Stimulated activated naive B cell treated with anti-CD40 and anti-IgM and Interleukin-4, amounts not matched to agents 10 μg/mL and 1 μg/mL and 100 μg/mL, for 72 hours (primary cell): ENCODE measurements at regions not wholly inside any gene's neighbourhood (a gene's known extent, or its start where the extent isn't known, plus 50 kb on each side); places are given as distances from the start of the nearest gene placed in this dataset.

Experiments used
- ATAC-seq, 2 donors: fragments of 150-1000 bp; cut with Tn5 transposase; replicated peaks; 2 replicates each; pipeline ENCODE4 v1.10.0; 2021; ENCODE audit warnings: moderate library complexity in 1 of 2
- DNase-seq: peaks from one replicate; pipeline ENCODE4 v3.0.0; 2021
- H3K27ac Mint-ChIP-seq: one replicate; pipeline ENCODE4 v1.8.0; 2022; ENCODE audit warnings: mild to moderate bottlenecking, mixed read lengths
- H3K27me3 Mint-ChIP-seq, 2 donors: one replicate each; pipeline ENCODE4 v1.8.0; 2022; ENCODE audit warnings: mixed read lengths in 2 of 2
- H3K36me3 Mint-ChIP-seq, 2 donors: one replicate each; pipeline ENCODE4 v1.8.0; 2022; ENCODE audit warnings: mixed read lengths in 2 of 2, mild to moderate bottlenecking in 1 of 2
- H3K4me1 Mint-ChIP-seq, 2 donors: one replicate each; pipeline ENCODE4 v1.8.0; 2022; ENCODE audit warnings: mixed read lengths in 2 of 2, mild to moderate bottlenecking in 1 of 2
- H3K4me3 Mint-ChIP-seq, 2 donors: one replicate each; pipeline ENCODE4 v1.8.0; 2022; ENCODE audit warnings: mild to moderate bottlenecking in 2 of 2, mixed read lengths in 2 of 2, moderate library complexity in 1 of 2
- H3K9me3 Mint-ChIP-seq, 2 donors: one replicate each; pipeline ENCODE4 v1.8.0; 2022; ENCODE audit warnings: mixed read lengths in 2 of 2, mild to moderate bottlenecking in 1 of 2

DNA sequence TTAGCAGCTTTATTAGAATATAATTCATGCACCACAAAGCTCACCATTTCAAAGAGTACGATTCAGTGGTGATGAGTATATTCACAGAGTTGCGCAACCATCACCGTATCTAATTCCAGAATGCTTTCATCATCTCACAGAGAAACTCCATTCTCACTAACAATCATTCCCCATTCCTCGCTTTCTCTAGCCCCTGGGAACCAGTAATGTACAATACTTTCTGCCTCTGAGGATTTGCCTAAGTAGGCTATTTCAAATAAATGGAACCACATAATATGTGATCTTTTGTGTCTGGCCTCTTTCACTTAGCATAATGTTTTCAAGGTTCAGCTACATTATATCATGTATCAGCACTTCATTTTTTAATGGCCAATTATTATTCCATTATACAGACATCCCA, 145.1 kb upstream of the ADAMTS16 start:
- Mint-ChIP-seq H3K4me1 (no peaks in the 10 kb centered on the region), H3K9me3 (no peaks in the 10 kb centered on the region), H3K27ac (no peak overlapping the region), H3K27me3 (no peaks in the 10 kb centered on the region), H3K36me3 (no peaks in the 10 kb centered on the region), H3K4me3 (no peak overlapping the region)
- DNase-seq = no peak
- no peak for ATAC-seq

DNA sequence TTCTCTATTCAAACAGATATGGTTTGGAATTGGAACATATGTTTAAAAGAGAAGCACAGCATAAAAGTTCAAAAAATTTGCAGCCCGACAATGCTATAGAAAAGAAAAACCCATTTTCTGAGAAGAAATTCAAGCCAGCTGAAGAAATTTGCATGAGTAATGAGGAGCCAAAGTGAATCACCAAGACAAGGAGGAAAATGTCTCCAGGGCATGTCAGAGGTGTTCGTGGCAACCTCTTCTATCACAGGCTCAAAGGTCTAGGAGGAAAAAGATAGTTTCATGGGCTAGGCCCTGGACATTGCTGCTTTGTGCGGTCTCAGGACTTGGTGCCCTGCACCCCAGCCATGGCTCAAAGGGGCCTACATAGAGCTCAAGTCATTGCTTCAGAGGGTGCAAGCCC, 134.8 kb upstream of the ADAMTS16 start:
- Mint-ChIP-seq H3K9me3 (peaks cover 7 to 9% of the 10 kb centered on the region in 2 donors), H3K27me3 (no peaks in the 10 kb centered on the region), H3K36me3 (no peaks in the 10 kb centered on the region), H3K27ac (no peak overlapping the region), H3K4me3 (no peak overlapping the region), H3K4me1 (no peaks in the 10 kb centered on the region)
- DNase-seq (no peak), ATAC-seq (no peak)

DNA sequence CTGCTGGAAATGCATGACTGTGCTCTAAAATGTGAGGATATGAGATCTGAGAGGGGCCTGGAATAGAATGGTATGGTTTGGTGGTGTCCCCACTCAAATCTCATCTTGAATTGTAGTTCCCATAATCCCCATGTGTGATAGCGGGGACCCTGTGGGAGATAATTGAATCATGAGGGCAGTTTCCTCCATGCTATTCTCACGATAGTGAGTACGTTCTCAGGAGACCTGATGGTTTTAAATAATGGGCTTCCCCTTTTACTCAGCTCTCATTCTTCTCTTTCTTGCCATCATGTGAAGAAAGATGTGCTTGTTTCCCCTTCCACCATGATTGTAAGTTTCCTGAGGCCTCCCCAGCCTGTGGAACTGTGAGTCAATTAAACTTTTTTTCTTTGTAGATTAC, 133.6 kb upstream of the ADAMTS16 start:
- peaks cover 7 to 11% of the 10 kb centered on the region in 2 donors for H3K9me3 Mint-ChIP-seq
- no peaks in the 10 kb centered on the region for H3K27me3 Mint-ChIP-seq
- no peak overlapping the region for H3K4me3 Mint-ChIP-seq
- no peak for ATAC-seq
- H3K27ac Mint-ChIP-seq = no peak overlapping the region
- H3K4me1 Mint-ChIP-seq = no peaks in the 10 kb centered on the region
- no peak for DNase-seq
- H3K36me3 Mint-ChIP-seq = no peaks in the 10 kb centered on the region

DNA sequence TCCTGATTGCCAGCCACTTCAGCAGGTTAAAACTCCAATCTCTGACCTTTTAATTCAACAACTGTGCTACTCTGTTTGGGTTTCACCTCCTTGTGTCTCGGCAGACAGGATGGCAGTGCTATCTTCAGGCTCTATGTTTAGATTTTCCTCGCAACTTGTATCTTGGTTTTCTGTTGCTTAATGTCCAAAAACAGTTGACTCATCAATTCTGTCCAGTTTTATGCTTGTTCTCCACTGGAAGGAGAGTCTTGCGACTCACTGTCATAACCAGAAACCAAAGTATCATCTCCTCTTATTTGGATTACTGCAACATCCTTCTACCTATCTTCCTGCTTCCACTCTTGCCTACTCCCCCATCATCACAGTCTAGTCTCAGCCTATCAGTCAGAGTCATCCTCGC, 130.9 kb upstream of the ADAMTS16 start:
- Mint-ChIP-seq H3K9me3 (peaks cover 7 to 9% of the 10 kb centered on the region in 2 donors), H3K36me3 (no peaks in the 10 kb centered on the region), H3K4me3 (no peak overlapping the region), H3K27ac (no peak overlapping the region), H3K4me1 (no peaks in the 10 kb centered on the region), H3K27me3 (no peaks in the 10 kb centered on the region)
- DNase-seq = no peak
- ATAC-seq = no peak

DNA sequence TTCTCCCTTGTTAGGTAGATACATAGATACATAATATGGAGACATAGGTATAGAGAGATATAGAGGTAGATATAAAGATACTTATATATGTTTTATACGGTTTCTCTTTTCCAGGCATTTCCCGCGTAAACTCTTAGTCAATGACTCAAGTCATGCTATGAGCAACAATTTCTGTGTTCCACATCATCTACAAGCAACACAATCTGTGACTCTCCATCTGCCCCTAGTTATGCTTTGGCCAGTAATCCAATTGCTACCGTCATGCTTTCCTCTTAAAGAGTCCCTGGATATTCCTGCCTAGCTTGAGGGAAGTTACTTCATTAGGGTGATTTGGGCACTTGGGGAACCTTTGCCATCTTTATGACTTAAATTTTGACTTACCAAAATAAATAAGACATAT, 129.0 kb upstream of the ADAMTS16 start:
- Mint-ChIP-seq H3K27ac (no peak overlapping the region), H3K4me3 (no peak overlapping the region), H3K9me3 (peaks cover 7% of the 10 kb centered on the region in 2 donors), H3K4me1 (no peaks in the 10 kb centered on the region), H3K36me3 (no peaks in the 10 kb centered on the region), H3K27me3 (no peaks in the 10 kb centered on the region)
- DNase-seq (no peak), ATAC-seq (no peak)

DNA sequence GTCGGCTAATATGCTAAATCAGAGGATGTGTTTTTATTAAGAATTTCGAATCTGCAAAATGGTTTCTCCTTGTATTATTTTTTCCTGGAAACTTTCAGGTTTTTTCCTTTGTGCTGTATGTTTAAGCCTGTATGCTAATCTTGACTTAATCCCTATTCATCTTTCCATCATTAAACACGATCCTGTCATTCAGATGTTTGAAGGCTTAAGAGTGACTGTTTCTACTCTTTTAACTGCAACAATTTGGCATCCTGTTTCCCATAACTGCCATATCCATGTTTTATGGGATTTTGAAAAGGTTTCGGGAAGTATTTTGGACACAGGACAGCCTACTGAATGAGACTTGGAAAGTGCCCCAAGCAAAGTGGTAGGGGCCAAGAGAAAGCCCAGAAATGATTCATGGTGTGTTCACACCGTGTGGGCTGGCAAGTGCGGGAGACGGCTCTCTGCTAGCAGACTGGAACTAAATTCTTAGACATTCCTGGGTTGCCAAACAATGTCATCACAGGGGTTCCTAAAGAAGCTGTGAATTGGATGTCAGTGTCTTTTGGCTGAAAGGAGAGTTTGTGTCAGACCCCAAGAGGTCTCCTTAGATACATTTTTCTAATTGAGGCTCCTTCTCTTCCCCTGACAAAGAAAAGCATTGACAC, 125.4 kb upstream of the ADAMTS16 start:
- ATAC-seq = no peak

DNA sequence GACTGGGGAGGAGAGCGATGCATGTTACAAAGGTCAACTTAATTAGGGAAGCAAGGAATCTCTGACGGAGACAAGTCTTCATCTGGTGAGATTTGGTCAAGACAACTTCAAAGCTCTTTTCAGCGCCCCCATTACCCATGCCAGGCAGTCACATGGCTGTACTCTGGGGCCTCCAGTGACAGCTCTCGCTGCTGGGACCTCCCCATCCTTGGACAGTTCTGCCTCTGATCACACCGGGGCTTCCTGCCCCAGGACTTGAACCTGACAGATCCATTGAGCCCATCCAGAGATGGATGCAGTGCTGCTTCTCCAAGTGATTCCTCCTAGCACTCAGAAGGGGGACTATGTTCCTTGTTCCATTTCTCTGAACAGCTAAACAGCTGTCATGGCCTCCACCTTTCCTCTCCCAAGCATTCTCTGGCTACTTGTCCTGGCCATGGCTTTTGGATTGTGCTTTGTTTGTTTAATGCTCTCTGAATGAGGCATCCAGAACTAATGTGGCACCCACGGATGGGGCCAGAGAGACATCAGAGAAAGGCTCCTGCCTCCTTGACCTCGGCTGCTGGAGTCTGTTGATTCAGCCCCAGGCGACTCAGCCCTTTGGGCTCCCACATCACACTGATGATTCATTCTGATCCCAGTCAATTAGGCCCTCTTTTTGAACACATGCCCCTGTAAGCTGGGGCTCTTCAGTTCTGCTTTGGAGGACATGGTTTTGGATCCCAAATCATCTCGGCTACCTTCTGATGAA, 122.1 kb upstream of the ADAMTS16 start:
- Mint-ChIP-seq H3K9me3 (peaks cover 7% of the 10 kb centered on the region in 2 donors), H3K4me3 (no peak overlapping the region), H3K27ac (no peak overlapping the region), H3K4me1 (no peaks in the 10 kb centered on the region), H3K36me3 (no peaks in the 10 kb centered on the region), H3K27me3 (no peaks in the 10 kb centered on the region)
- no peak for DNase-seq
- ATAC-seq = no peak

More for the DNA sequence above, 125.4 kb upstream of the ADAMTS16 start:
- H3K27me3 Mint-ChIP-seq = no peaks in the 10 kb centered on the region
- H3K27ac Mint-ChIP-seq = no peak overlapping the region
- no peaks in the 10 kb centered on the region for H3K4me1 Mint-ChIP-seq
- no peak overlapping the region for H3K4me3 Mint-ChIP-seq
- peaks cover 9% of the 10 kb centered on the region in 2 donors for H3K9me3 Mint-ChIP-seq
- H3K36me3 Mint-ChIP-seq = no peaks in the 10 kb centered on the region
- DNase-seq = no peak

DNA sequence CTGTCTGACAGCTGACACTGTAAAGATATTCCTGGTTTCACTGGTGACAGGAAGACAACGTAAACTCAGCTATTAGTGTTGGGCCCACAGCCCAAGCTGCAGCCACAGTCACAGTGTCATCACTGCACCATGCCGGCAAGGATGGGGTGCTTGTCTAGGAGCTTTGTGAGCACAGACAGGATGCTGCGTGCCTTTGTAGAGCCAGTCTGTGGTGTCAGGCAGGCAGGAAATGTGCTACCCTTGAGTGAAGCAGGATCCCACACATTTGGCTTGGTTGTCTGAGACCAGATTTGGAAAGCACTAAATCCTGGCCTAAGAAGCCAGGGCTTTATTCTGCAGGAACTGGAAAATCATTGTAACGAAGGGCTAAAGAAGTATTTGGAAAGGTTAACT, 121.6 kb upstream of the ADAMTS16 start:
- no peaks in the 10 kb centered on the region for H3K27me3 Mint-ChIP-seq
- H3K36me3 Mint-ChIP-seq = no peaks in the 10 kb centered on the region
- peaks cover 7% of the 10 kb centered on the region in 2 donors for H3K9me3 Mint-ChIP-seq
- no peak overlapping the region for H3K27ac Mint-ChIP-seq
- H3K4me3 Mint-ChIP-seq = no peak overlapping the region
- ATAC-seq (no peak), DNase-seq (no peak)
- H3K4me1 Mint-ChIP-seq = no peaks in the 10 kb centered on the region

DNA sequence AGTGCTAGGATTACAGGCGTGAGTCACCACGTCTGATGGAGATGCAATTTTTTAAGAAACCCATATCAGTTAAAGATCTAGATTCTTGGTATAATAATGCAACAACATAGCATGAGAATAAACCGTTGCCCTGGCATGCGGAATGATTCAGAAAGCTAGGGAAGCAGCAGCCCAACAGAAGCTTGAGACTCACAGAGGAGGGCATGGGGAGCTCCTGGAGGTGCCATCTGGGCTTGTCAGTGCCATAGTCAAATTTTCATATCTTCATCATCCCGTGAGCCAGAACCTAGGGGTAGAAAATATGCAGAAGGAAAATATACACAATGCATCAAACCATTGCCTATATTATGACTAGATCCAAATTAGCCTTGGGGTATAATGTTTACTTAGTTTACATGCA, 118.7 kb upstream of the ADAMTS16 start:
- ATAC-seq (no peak), DNase-seq (no peak)
- Mint-ChIP-seq H3K36me3 (peaks cover 0 to 3% of the 10 kb centered on the region in 2 donors), H3K27me3 (no peaks in the 10 kb centered on the region), H3K27ac (no peak overlapping the region), H3K4me3 (no peak overlapping the region), H3K4me1 (peaks cover 0 to 1% of the 10 kb centered on the region in 2 donors), H3K9me3 (peaks cover 12 to 14% of the 10 kb centered on the region in 2 donors)

DNA sequence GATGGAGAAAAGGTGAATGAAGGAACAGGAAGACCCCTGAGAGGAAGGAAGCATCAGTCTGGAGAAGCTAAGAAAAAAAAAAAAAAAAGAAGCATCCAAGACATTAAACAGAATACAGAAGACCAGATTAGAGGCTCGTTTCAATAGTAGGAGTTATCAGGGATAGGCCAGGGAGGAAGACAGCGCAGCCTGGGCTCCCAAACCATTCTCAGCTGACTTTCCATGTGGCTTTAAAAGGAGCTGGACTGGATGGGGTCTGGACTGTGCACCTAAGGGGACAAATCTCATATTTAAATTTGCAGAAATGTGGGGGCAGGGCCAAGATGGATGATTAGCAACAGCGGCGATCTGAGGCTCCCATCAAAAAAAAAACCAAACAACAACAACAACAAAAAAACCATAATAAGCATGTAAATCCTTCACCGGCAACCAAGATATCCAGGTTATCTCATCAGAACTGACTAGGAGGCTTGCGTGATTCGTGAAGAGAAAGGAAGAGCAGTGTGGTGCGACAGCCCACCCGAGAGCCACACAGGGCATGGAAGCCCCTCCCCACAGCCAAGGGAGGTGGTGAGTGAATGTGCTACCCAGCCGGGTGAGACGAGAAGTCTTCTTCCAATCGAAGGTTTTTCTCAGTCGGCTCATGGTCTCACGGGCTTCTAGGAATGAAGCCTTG, 114.9 kb upstream of the ADAMTS16 start:
- H3K4me3 Mint-ChIP-seq = peak overlapping the region in 1 of 2 donors; percentile 58
- H3K27ac Mint-ChIP-seq = no peak overlapping the region
- peaks cover 0 to 1% of the 10 kb centered on the region in 2 donors for H3K4me1 Mint-ChIP-seq
- H3K9me3 Mint-ChIP-seq = peaks cover 11 to 12% of the 10 kb centered on the region in 2 donors
- DNase-seq = no peak
- H3K27me3 Mint-ChIP-seq = no peaks in the 10 kb centered on the region
- no peak for ATAC-seq
- peaks cover 0 to 3% of the 10 kb centered on the region in 2 donors for H3K36me3 Mint-ChIP-seq

DNA sequence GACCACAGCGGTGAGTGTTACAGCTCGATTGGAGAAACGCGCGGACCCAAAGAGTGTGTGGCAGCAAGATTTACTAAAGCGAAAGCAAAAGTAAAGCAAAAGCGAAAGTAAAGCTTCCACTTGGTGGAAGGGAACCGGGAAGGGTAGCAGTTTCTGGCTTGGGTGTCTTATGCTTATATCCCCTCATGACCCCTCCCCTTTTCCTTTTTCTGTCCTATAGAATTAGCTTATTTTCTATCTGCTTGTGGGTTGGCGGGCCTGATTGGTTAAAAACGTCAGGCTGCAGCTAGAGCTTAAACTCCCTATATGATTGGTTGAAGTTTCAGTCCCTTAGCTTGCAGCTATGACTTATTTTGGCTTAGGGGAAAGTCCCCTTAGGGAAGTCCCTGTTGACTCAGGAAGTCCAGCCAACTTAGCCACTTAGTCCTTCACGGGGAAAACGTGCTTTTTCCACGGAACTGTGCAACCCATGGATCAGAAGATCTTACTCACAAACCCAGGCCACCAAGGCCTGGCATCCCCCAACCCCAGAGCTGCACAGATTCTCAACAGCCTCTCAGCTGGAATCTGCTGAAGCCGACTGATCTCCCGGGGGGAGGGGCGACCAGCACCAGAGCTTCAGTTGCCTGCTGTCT, 114.2 kb upstream of the ADAMTS16 start:
- ATAC-seq (peak in 1 of 2 donors; percentile 25), DNase-seq (no peak)
- Mint-ChIP-seq H3K36me3 (peaks cover 0 to 3% of the 10 kb centered on the region in 2 donors), H3K9me3 (peaks cover 13 to 16% of the 10 kb centered on the region in 2 donors), H3K27me3 (no peaks in the 10 kb centered on the region), H3K4me1 (peaks cover 0 to 1% of the 10 kb centered on the region in 2 donors), H3K27ac (no peak overlapping the region), H3K4me3 (no peak overlapping the region)

DNA sequence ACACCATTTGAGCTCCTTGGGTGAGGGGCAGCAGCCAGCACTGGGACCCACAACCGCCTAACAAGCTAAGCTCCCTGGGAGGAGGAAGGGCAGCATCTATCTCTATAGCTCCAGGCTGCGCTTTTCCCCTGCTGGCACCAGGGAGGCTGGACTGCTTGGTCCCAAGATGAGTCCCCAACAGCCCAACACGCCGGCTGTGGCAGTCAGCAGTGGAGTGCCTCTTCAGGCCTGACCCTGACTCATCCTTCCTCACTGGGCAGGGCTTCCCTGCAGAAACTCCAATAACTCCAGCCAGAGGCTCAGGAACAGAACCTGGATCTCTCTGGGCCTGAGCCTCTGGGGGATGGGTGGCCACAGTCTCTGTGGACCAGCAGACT, 113.7 kb upstream of the ADAMTS16 start:
- H3K36me3 Mint-ChIP-seq = peaks cover 0 to 3% of the 10 kb centered on the region in 2 donors

DNA sequence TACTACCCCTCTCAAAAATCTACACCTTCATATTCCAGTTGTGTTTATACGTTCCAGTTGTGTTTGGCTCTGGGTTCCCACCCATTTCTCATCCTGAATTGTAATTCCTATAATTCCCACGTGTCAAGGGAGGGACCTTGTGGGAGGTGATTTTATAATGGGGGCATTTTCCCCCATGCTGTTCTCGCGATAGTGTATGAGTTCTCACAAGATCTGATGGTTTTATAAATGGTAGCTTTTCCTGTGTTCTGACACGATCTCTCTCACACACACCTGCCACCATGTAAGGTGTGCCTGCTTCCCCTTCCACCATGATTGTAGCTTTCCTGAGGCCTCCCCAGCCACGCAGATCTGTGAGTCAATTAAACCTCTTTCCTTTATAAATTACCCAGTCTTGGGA, 108.5 kb upstream of the ADAMTS16 start:
- Mint-ChIP-seq H3K4me1 (no peaks in the 10 kb centered on the region), H3K9me3 (peaks cover 8 to 10% of the 10 kb centered on the region in 2 donors), H3K36me3 (no peaks in the 10 kb centered on the region), H3K4me3 (no peak overlapping the region), H3K27me3 (no peaks in the 10 kb centered on the region), H3K27ac (no peak overlapping the region)
- ATAC-seq (no peak), DNase-seq (no peak)

More for the DNA sequence above, 113.7 kb upstream of the ADAMTS16 start:
- H3K4me3 Mint-ChIP-seq = no peak overlapping the region
- H3K4me1 Mint-ChIP-seq = peaks cover 0 to 1% of the 10 kb centered on the region in 2 donors
- ATAC-seq = no peak
- H3K27me3 Mint-ChIP-seq = no peaks in the 10 kb centered on the region
- DNase-seq = no peak
- peaks cover 13 to 16% of the 10 kb centered on the region in 2 donors for H3K9me3 Mint-ChIP-seq
- H3K27ac Mint-ChIP-seq = no peak overlapping the region

DNA sequence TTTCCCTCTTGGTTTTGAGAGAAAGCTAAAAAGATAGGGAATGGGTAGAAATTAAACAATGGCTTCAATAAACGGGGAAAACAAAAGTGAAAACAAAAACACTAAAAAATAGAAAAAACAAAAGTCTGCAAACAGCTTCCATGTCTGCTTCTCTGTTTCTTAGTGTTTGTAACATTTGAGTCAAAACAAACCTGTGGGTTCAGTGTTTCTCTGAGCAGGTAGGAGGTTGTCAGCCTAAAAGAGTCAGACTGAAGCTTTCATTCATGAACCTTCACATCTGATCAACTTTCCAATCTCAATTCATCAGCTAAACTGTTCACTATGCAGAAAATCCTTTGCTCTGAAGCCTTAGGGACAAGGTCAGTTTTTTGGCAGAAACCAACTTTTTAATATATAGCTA, 102.5 kb upstream of the ADAMTS16 start:
- H3K4me3 Mint-ChIP-seq = no peak overlapping the region
- ATAC-seq = no peak
- no peaks in the 10 kb centered on the region for H3K27me3 Mint-ChIP-seq
- H3K4me1 Mint-ChIP-seq = no peaks in the 10 kb centered on the region
- H3K36me3 Mint-ChIP-seq = no peaks in the 10 kb centered on the region
- H3K27ac Mint-ChIP-seq = no peak overlapping the region
- peaks cover 0 to 2% of the 10 kb centered on the region in 2 donors for H3K9me3 Mint-ChIP-seq
- no peak for DNase-seq
